Cerebellar nuclear complex (tissue), 1 donor: ENCODE measurements at regions not wholly inside any gene's neighbourhood (a gene's known extent, or its start where the extent isn't known, plus 50 kb on each side); places are given as distances from the start of the nearest gene placed in this dataset.

Experiments used
- DNase-seq, 2 experiments: peaks; one replicate each; lab custom pipeline; 2025; lab: John Stamatoyannopoulos, UW

- peak; percentile 53 to 68 for DNase-seq
Measured at GRCh38 chr18:42185486-42185885, 230.5 kb downstream of the PIK3C3 start.

GRCh38 chr18:42187611-42188380 is 232.8 kb downstream of the PIK3C3 start:
- DNase-seq, result peak; percentile 21 to 75

- no peak for DNase-seq
Measured at GRCh38 chr18:42190643-42191042, 235.6 kb downstream of the PIK3C3 start.

- no peak for DNase-seq
Measured at GRCh38 chr18:42192251-42193248, 237.5 kb downstream of the PIK3C3 start.

GRCh38 chr18:42196651-42197050 is 241.6 kb downstream of the PIK3C3 start:
- DNase-seq, result no peak

GRCh38 chr18:42201137-42201536 is 246.1 kb downstream of the PIK3C3 start:
- no peak for DNase-seq

GRCh38 chr18:42211201-42211600 is 256.2 kb downstream of the PIK3C3 start:
- no peak for DNase-seq

- DNase-seq, result no peak
Measured at GRCh38 chr18:42222557-42222956, 267.5 kb downstream of the PIK3C3 start.

- DNase-seq, result no peak
Measured at GRCh38 chr18:42228581-42228980, 273.5 kb downstream of the PIK3C3 start.

- DNase-seq, result no peak
Measured at GRCh38 chr18:42229211-42230210, 274.5 kb downstream of the PIK3C3 start.

GRCh38 chr18:42230636-42231035 is 275.6 kb downstream of the PIK3C3 start:
- DNase-seq, result no peak

GRCh38 chr18:42231284-42231683 is 276.2 kb downstream of the PIK3C3 start:
- DNase-seq, result no peak

- no peak for DNase-seq
Measured at GRCh38 chr18:42231796-42232195, 276.8 kb downstream of the PIK3C3 start.

GRCh38 chr18:42233908-42234307 is 278.9 kb downstream of the PIK3C3 start:
- DNase-seq, result no peak

- DNase-seq, result no peak
Measured at GRCh38 chr18:42242758-42243157, 287.7 kb downstream of the PIK3C3 start.

GRCh38 chr18:42245137-42245536 is 290.1 kb downstream of the PIK3C3 start:
- no peak for DNase-seq

GRCh38 chr18:42255908-42256765 is 301.1 kb downstream of the PIK3C3 start:
- no peak for DNase-seq

- DNase-seq, result no peak
Measured at GRCh38 chr18:42258301-42258965, 303.4 kb downstream of the PIK3C3 start.

GRCh38 chr18:42261731-42262130 is 306.7 kb downstream of the PIK3C3 start:
- DNase-seq, result no peak

- no peak for DNase-seq
Measured at GRCh38 chr18:42264497-42264896, 309.5 kb downstream of the PIK3C3 start.
